Thymus (tissue), 11 donors: ENCODE measurements at regions not wholly inside any gene's neighbourhood (a gene's known extent, or its start where the extent isn't known, plus 50 kb on each side); places are given as distances from the start of the nearest gene placed in this dataset.

Experiments
- DNase-seq, 9 donors: peaks; one replicate each; pipeline ENCODE4 v3.0.0-alpha.2; 2013; ENCODE audit warnings: low spot score in 9 of 9, low read depth in 6 of 9, missing footprints in 1 of 9
- H3K27ac ChIP-seq, 2 donors: one replicate each; pipeline ENCODE4 v1.5.1; 2013; ENCODE audit warnings: control low read depth in 1 of 2, low read depth in 1 of 2, low read length in 1 of 2, mild to moderate bottlenecking in 1 of 2, moderate library complexity in 1 of 2
- H3K27me3 ChIP-seq, 2 donors: one replicate each; pipeline ENCODE4 v1.5.1; 2013; ENCODE audit warnings: low read length in 1 of 2; ENCODE audit not compliant: control insufficient read depth in 2 of 2, insufficient read depth in 1 of 2
- H3K36me3 ChIP-seq, 2 donors: one replicate each; pipeline ENCODE4 v1.5.1; 2013; ENCODE audit warnings: low read length in 1 of 2, mild to moderate bottlenecking in 1 of 2, moderate library complexity in 1 of 2; ENCODE audit not compliant: control insufficient read depth in 2 of 2, insufficient read depth in 2 of 2
- H3K4me1 ChIP-seq, 2 donors: one replicate each; pipeline ENCODE4 v1.5.1; 2013; ENCODE audit warnings: low read length in 2 of 2; ENCODE audit not compliant: control insufficient read depth in 2 of 2, insufficient read depth in 2 of 2
- H3K4me3 ChIP-seq, 2 donors: one replicate each; pipeline ENCODE4 v1.5.1; 2013; ENCODE audit warnings: low read length in 2 of 2, control low read depth in 1 of 2, mild to moderate bottlenecking in 1 of 2
- H3K9me3 ChIP-seq, 2 donors: one replicate each; pipeline ENCODE4 v1.5.1; 2013; ENCODE audit warnings: low read length in 1 of 2, mild to moderate bottlenecking in 1 of 2; ENCODE audit not compliant: control insufficient read depth in 2 of 2, insufficient read depth in 1 of 2
- WGBS: extraction: QIAGEN DNeasy Blood & Tissue Kit; methylation state at CpG from one replicate; pipeline ENCODE4 v1.1.7; 2013; 5-methylcytosine and 5-hydroxymethylcytosine counted together
- donor health status: healthy.

GRCh38 chr19:28238270-28238820 is 974.6 kb downstream of the UQCRFS1 start:
- Histone ChIP-seq H3K4me1 (no peaks in the 10 kb centered on the region), H3K9me3 (no peaks in the 10 kb centered on the region), H3K27ac (no peak overlapping the region), H3K36me3 (no peaks in the 10 kb centered on the region), H3K4me3 (no peak overlapping the region), H3K27me3 (no peaks in the 10 kb centered on the region)
- DNase-seq = no peak

DNA sequence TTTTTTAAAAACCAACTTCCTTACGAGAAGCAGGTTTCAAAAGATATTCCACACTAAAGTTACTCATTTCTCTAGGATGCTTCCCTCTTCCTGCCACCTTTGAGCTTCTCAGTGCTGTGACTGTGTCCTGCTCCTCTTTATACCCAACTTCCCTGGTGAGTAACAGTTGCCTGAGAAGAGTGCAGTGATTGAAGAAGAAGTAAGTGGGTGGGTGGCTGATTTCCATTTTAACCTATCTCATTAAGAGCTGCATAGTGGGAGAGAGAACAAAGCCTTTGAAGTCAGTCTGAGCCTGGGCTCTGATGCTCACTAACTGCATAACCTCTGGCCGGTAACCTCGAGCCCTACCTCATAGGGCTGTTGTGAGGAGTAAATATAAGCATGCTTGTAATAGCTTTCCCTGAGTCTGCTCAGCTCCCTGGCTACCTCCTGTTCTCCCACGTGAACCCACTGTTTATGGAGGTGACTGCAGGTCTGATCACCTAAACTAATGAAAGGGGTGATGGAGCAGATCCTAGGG is 977.3 kb downstream of the UQCRFS1 start:
- no peaks in the 10 kb centered on the region for H3K9me3 ChIP-seq
- 69% methylated on average over 4 of the region's 4 CpGs for WGBS
- H3K4me1 ChIP-seq = no peaks in the 10 kb centered on the region
- no peak for DNase-seq
- H3K27ac ChIP-seq = no peak overlapping the region
- peaks cover 0 to 2% of the 10 kb centered on the region in 2 donors for H3K27me3 ChIP-seq
- H3K36me3 ChIP-seq = no peaks in the 10 kb centered on the region
- H3K4me3 ChIP-seq = no peak overlapping the region

- peaks cover 0 to 2% of the 10 kb centered on the region in 2 donors for H3K27me3 ChIP-seq
- no peaks in the 10 kb centered on the region for H3K9me3 ChIP-seq
- DNase-seq = no peak
- H3K27ac ChIP-seq = no peak overlapping the region
- H3K4me1 ChIP-seq = no peaks in the 10 kb centered on the region
- WGBS = 89% methylated on average over 6 of the region's 6 CpGs
- no peak overlapping the region for H3K4me3 ChIP-seq
- H3K36me3 ChIP-seq = no peaks in the 10 kb centered on the region
Observed at GRCh38 chr19:28234637-28235036, 978.3 kb downstream of the UQCRFS1 start.

GRCh38 chr19:28228854-28229253 is 984.1 kb downstream of the UQCRFS1 start:
- H3K27ac ChIP-seq = no peak overlapping the region
- no peaks in the 10 kb centered on the region for H3K36me3 ChIP-seq
- H3K9me3 ChIP-seq = no peaks in the 10 kb centered on the region
- H3K4me1 ChIP-seq = no peaks in the 10 kb centered on the region
- DNase-seq = no peak
- peaks cover 0 to 2% of the 10 kb centered on the region in 2 donors for H3K27me3 ChIP-seq
- WGBS = 92% methylated on average over 2 of the region's 2 CpGs
- no peak overlapping the region for H3K4me3 ChIP-seq

- Histone ChIP-seq H3K9me3 (no peaks in the 10 kb centered on the region), H3K27me3 (no peaks in the 10 kb centered on the region), H3K4me1 (no peaks in the 10 kb centered on the region), H3K36me3 (no peaks in the 10 kb centered on the region), H3K4me3 (no peak overlapping the region), H3K27ac (no peak overlapping the region)
- WGBS = 96% methylated on average over 10 of the region's 10 CpGs
- DNase-seq = no peak
Observed at GRCh38 chr19:28224441-28224840, 988.5 kb downstream of the UQCRFS1 start.

- Histone ChIP-seq H3K9me3 (no peaks in the 10 kb centered on the region), H3K36me3 (no peaks in the 10 kb centered on the region), H3K27me3 (no peaks in the 10 kb centered on the region), H3K4me1 (no peaks in the 10 kb centered on the region), H3K4me3 (no peak overlapping the region), H3K27ac (no peak overlapping the region)
- WGBS = 80% methylated on average over 3 of the region's 3 CpGs
- no peak for DNase-seq
Observed at GRCh38 chr19:28221736-28222135, 991.2 kb downstream of the UQCRFS1 start.

- DNase-seq = no peak
- no peaks in the 10 kb centered on the region for H3K4me1 ChIP-seq
- no peaks in the 10 kb centered on the region for H3K36me3 ChIP-seq
- H3K27ac ChIP-seq = no peak overlapping the region
- H3K9me3 ChIP-seq = no peaks in the 10 kb centered on the region
- no peak overlapping the region for H3K4me3 ChIP-seq
- H3K27me3 ChIP-seq = no peaks in the 10 kb centered on the region
- 60% methylated on average over 5 of the region's 5 CpGs for WGBS
Observed at GRCh38 chr19:28218728-28219127, 994.2 kb downstream of the UQCRFS1 start.

- WGBS = 35% methylated on average over 1 of the region's 1 CpG
- Histone ChIP-seq H3K4me1 (no peaks in the 10 kb centered on the region), H3K4me3 (no peak overlapping the region), H3K9me3 (no peaks in the 10 kb centered on the region), H3K27me3 (no peaks in the 10 kb centered on the region), H3K27ac (no peak overlapping the region), H3K36me3 (no peaks in the 10 kb centered on the region)
- DNase-seq = no peak
Observed at GRCh38 chr19:28217022-28217421, 995.9 kb downstream of the UQCRFS1 start.

GRCh38 chr19:28213470-28214082 is 999.4 kb downstream of the UQCRFS1 start:
- no peak for DNase-seq
- H3K27me3 ChIP-seq = no peaks in the 10 kb centered on the region
- H3K9me3 ChIP-seq = no peaks in the 10 kb centered on the region
- no peak overlapping the region for H3K27ac ChIP-seq
- whole genome bisulfite sequencing = 73% methylated on average over 6 of the region's 6 CpGs
- no peaks in the 10 kb centered on the region for H3K4me1 ChIP-seq
- H3K36me3 ChIP-seq = no peaks in the 10 kb centered on the region
- H3K4me3 ChIP-seq = no peak overlapping the region
